ENCODE measurements at regions not wholly inside any gene's neighbourhood (a gene's known extent, or its start where the extent isn't known, plus 50 kb on each side); places are given as distances from the start of the nearest gene placed in this dataset.
A peak's percentile ranks its signal among the peaks of the same experiment; 100 is the strongest.

- Histone ChIP-seq H3K4me1 (ENCODE audit: control insufficient read depth, insufficient read depth, low read length) (0 out of 2 replicates have a peak, but pooled peaks cover 3% of the 10 kb centered on the region), H3K9me3 (ENCODE audit: control insufficient read depth, insufficient read depth, low read depth, low read length) (no peaks in the 10 kb centered on the region), H3K4me3 (ENCODE audit: low read depth, low read length) (no peak overlapping the region), H3K27ac (ENCODE audit: extremely low read depth, low read depth, low read length) (no peak overlapping the region), H3K36me3 (ENCODE audit: control insufficient read depth in 2 of 2, insufficient read depth in 1 of 2, low read length in 2 of 2) (no peaks in the 10 kb centered on the region)
- TF ChIP-seq ZNF658 (tag by site-specific recombination; IDR thresholded peaks at IDR 0.05) (no peak), ZNF2 (tag by site-specific recombination; IDR thresholded peaks at IDR 0.05) (0 out of 2 replicates have a peak, but pooled peaks have one; percentile 24), ZNF768 (tag by site-specific recombination; IDR thresholded peaks at IDR 0.05) (no peak), ZNF335 (tag by site-specific recombination; conservative IDR thresholded peaks at IDR 0.05) (0 out of 2 replicates have a peak, but pooled peaks have one; percentile 17), ZNF529 (tag by site-specific recombination; IDR thresholded peaks at IDR 0.05; ENCODE audit: insufficient replicate concordance) (no peak), PRDM10 (tag by site-specific recombination; IDR thresholded peaks at IDR 0.05) (0 out of 2 replicates have a peak, but pooled peaks have one; percentile 18), ZNF350 (tag by site-specific recombination; IDR thresholded peaks at IDR 0.05) (no peak), ZNF654 (tag by site-specific recombination; IDR thresholded peaks at IDR 0.05; ENCODE audit: low read depth) (peak; percentile 73)
- ChIA-PET POLR2A (no interaction called here), CTCF (interaction anchor here (0.5 to 4.0 kb wide), 19 partner anchors 15 to 443 kb away, joined by 3 to 22 read pairs (median 3); partner anchors contain the start of gene AREG)
These were observed 171.3 kb downstream of the BTC start for GRCh38 chr4:74623041-74623440.

- no peak overlapping the region for H3K4me3 ChIP-seq (ENCODE audit: low read depth, low read length)
- no peaks in the 10 kb centered on the region for H3K9me3 ChIP-seq (ENCODE audit: control insufficient read depth, insufficient read depth, low read depth, low read length)
- ChIA-PET POLR2A (interaction anchor here (0.7 kb wide), 1 partner anchor 11 kb away, joined by 3 read pairs; no protein-coding TSS in a partner anchor), CTCF (interaction anchor here (0.6 to 4.0 kb wide), 4 partner anchors 42 to 314 kb away, joined by 3 to 22 read pairs (median 4); no protein-coding TSS in a partner anchor)
- H3K4me1 ChIP-seq (ENCODE audit: control insufficient read depth, insufficient read depth, low read length): 0 out of 2 replicates have a peak, but pooled peaks cover 3% of the 10 kb centered on the region
- H3K27ac ChIP-seq (ENCODE audit: extremely low read depth, low read depth, low read length): no peak overlapping the region
- no peaks in the 10 kb centered on the region for H3K36me3 ChIP-seq (ENCODE audit: control insufficient read depth in 2 of 2, insufficient read depth in 1 of 2, low read length in 2 of 2)
- TF ChIP-seq ATF2 (tag by site-specific recombination; IDR thresholded peaks at IDR 0.05; ENCODE audit: low read depth) (peak; percentile 80), MEIS1 (CRISPR knock-in tag; IDR thresholded peaks at IDR 0.05; ENCODE audit: borderline replicate concordance) (no peak), ZNF768 (tag by site-specific recombination; IDR thresholded peaks at IDR 0.05) (no peak), SP7 (tag by site-specific recombination; IDR thresholded peaks at IDR 0.05) (peak; percentile 82), ZNF133 (tag by site-specific recombination; IDR thresholded peaks at IDR 0.05) (no peak), ZEB2 (tag by site-specific recombination; IDR thresholded peaks at IDR 0.05) (0 out of 2 replicates have a peak, but pooled peaks have one; percentile 27), FEZF1 (tag by site-specific recombination; IDR thresholded peaks at IDR 0.05) (peak; percentile 42; the same call in 1 of the 2 replicates), OSR2 (tag by site-specific recombination; IDR thresholded peaks at IDR 0.05) (peak; percentile 71), SP3 (tag by site-specific recombination; IDR thresholded peaks at IDR 0.05) (peak; percentile 16; the same call in 1 of the 2 replicates), WT1 (tag by site-specific recombination; IDR thresholded peaks at IDR 0.05) (0 out of 2 replicates have a peak, but pooled peaks have one; percentile 43), ZNF292 (tag by site-specific recombination; IDR thresholded peaks at IDR 0.05; ENCODE audit: borderline replicate concordance, low read depth) (no peak), INSM2 (tag by site-specific recombination; IDR thresholded peaks at IDR 0.05) (0 out of 2 replicates have a peak, but pooled peaks have one; percentile 59), ZBTB11 (tag by site-specific recombination; conservative IDR thresholded peaks at IDR 0.05; ENCODE audit: low read depth) (no peak), ZNF311 (tag by site-specific recombination; IDR thresholded peaks at IDR 0.05; ENCODE audit: borderline replicate concordance) (no peak), ZBTB21 (tag by site-specific recombination; IDR thresholded peaks at IDR 0.05) (peak; percentile 61), ZNF837 (tag by site-specific recombination; IDR thresholded peaks at IDR 0.05) (no peak)
These were observed 169.8 kb downstream of the BTC start for GRCh38 chr4:74624351-74625151.
